Effector memory CD8-positive, alpha-beta T cell (primary cell): ENCODE measurements at regions not wholly inside any gene's neighbourhood (a gene's known extent, or its start where the extent isn't known, plus 50 kb on each side); places are given as distances from the start of the nearest gene placed in this dataset.

Experiments
- ATAC-seq: fragments of 150-1000 bp; cut with Tn5 transposase; replicated peaks from 2 replicates; pipeline ENCODE4 v1.10.0; 2021; ENCODE audit warnings: mild to moderate bottlenecking, moderate library complexity
- DNase-seq, 3 experiments: peaks; one replicate each; pipeline ENCODE4 v3.0.0; 2021
- H3K27ac Mint-ChIP-seq, 2 donors: one replicate each; pipeline ENCODE4 v1.8.0; 2022; ENCODE audit warnings: mild to moderate bottlenecking in 2 of 2, mixed read lengths in 2 of 2, moderate library complexity in 2 of 2
- H3K27me3 Mint-ChIP-seq, 2 donors: one replicate each; pipeline ENCODE4 v1.8.0; 2022; ENCODE audit warnings: mixed read lengths in 2 of 2
- H3K36me3 Mint-ChIP-seq: one replicate; pipeline ENCODE4 v1.8.0; 2022; ENCODE audit warnings: mild to moderate bottlenecking, moderate library complexity, mixed read lengths; ENCODE audit not compliant: insufficient read depth
- H3K4me1 Mint-ChIP-seq, 2 donors: one replicate each; pipeline ENCODE4 v1.8.0; 2022; ENCODE audit warnings: low read depth in 2 of 2, mixed read lengths in 2 of 2
- H3K4me3 Mint-ChIP-seq, 2 donors: one replicate each; pipeline ENCODE4 v1.8.0; 2022; ENCODE audit warnings: mild to moderate bottlenecking in 2 of 2, mixed read lengths in 2 of 2, moderate library complexity in 2 of 2
- H3K9me3 Mint-ChIP-seq, 2 donors: one replicate each; pipeline ENCODE4 v1.8.0; 2022; ENCODE audit warnings: mixed read lengths in 2 of 2

GRCh38 chr4:20624793-20625374, 75.4 kb upstream of the PACRGL start:
- Mint-ChIP-seq H3K4me1 (no peaks in the 10 kb centered on the region), H3K27ac (no peak overlapping the region), H3K9me3 (no peaks in the 10 kb centered on the region), H3K36me3 (no peaks in the 10 kb centered on the region), H3K27me3 (peaks cover 0 to 8% of the 10 kb centered on the region in 2 donors), H3K4me3 (no peak overlapping the region)
- ATAC-seq (no peak), DNase-seq (no peak)

DNA sequence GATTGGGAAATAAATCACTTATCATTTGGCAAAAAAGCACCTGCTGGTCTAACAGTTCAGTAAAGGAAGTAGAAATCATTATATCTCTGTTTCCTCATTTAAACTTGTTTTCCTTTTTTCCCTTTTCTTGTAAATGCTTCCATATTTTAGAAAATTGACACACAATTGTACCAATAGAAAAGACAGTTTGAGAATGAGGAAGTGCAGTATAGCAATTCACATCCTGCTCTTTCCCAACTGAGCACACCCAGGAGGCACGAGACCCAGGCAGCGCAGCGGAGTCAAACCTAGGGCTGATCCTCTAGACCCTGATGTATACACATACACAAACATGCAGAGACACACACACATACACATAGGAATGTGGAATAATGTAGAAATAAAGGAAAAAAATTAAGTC, 74.8 kb upstream of the PACRGL start:
- Mint-ChIP-seq H3K36me3 (no peaks in the 10 kb centered on the region), H3K4me3 (no peak overlapping the region), H3K9me3 (no peaks in the 10 kb centered on the region), H3K27me3 (peaks cover 0 to 8% of the 10 kb centered on the region in 2 donors), H3K4me1 (no peaks in the 10 kb centered on the region), H3K27ac (no peak overlapping the region)
- ATAC-seq, result no peak
- DNase-seq, result no peak

- Mint-ChIP-seq H3K4me1 (no peaks in the 10 kb centered on the region), H3K27ac (no peak overlapping the region), H3K4me3 (no peak overlapping the region), H3K9me3 (no peaks in the 10 kb centered on the region), H3K36me3 (no peaks in the 10 kb centered on the region), H3K27me3 (peaks cover 0 to 8% of the 10 kb centered on the region in 2 donors)
- DNase-seq, result no peak
- no peak for ATAC-seq
These were observed 73.8 kb upstream of the PACRGL start for GRCh38 chr4:20626326-20627005.

DNA sequence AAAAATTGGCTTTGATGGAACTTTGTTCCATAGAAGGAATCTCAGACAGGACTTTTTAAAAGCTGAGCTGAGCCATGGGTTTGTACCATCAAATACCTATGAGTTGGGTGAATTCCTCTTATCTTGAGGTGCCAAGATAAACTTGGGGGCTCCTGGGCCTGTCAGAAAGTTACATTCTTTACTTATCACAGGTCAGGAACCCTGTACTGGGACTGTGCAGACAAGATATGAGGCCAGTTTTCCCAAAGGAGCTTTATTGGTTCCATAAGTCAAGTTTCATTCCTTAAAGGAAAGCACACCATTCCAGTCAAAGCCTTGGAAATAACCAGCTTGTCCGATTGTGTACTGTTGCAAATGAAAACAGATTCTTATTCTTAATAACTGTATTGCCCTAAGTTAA, 72.4 kb upstream of the PACRGL start:
- ATAC-seq (no peak), DNase-seq (no peak)
- Mint-ChIP-seq H3K36me3 (no peaks in the 10 kb centered on the region), H3K9me3 (no peaks in the 10 kb centered on the region), H3K4me3 (no peak overlapping the region), H3K4me1 (no peaks in the 10 kb centered on the region), H3K27me3 (peaks cover 0 to 8% of the 10 kb centered on the region in 2 donors), H3K27ac (no peak overlapping the region)

DNA sequence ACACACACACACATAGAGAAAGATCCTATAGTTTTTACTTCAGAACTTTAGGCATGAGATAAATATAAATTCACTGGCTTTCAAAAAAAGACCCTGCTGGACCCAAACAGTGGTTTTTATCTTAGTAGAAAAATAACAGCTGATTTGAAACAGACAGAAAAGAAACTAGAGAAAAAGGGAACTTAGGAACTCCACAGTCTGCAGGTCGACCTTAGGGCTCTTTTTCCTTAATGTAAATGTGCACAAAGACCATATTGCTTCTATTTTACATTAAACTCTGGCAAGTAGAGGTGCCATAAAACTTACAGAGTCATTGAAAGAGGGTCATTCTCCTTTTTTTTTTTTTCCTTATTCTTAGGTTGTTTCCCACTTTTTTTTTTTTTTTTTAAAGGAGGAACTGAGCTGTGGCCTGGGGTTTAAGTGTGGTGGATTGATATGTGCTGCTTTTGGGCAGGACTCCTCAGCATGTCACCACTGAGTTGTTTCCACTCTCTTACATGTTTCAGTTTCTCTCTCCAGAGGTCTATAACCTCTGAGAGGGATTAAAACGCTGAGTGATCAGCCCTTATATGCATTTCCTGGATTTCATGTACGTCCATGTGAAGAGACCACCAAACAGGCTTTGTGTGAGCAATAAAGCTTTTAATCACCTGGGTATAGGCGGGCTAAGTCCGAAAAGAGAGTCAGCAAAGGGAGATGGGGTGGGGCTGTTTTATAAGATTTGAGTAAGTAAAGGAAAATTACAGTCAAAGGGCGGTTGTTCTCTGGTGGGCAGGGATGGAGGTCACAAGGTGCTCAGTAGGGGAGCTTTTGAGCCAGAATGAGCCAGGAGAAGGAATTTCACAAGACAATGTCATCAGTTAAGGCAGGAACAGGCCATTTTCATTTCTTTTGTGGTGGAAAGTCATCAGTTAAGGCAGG, 70.8 kb upstream of the PACRGL start:
- DNase-seq (no peak), ATAC-seq (no peak)
- H3K36me3 Mint-ChIP-seq, result no peaks in the 10 kb centered on the region
- no peaks in the 10 kb centered on the region for H3K4me1 Mint-ChIP-seq
- no peak overlapping the region for H3K27ac Mint-ChIP-seq
- H3K9me3 Mint-ChIP-seq, result peaks cover 0 to 6% of the 10 kb centered on the region in 2 donors
- H3K27me3 Mint-ChIP-seq, result peaks cover 0 to 16% of the 10 kb centered on the region in 2 donors
- H3K4me3 Mint-ChIP-seq, result no peak overlapping the region

GRCh38 chr4:20638825-20639224, 61.4 kb upstream of the PACRGL start:
- Mint-ChIP-seq H3K36me3 (no peaks in the 10 kb centered on the region), H3K4me1 (no peaks in the 10 kb centered on the region), H3K9me3 (peaks cover 0 to 9% of the 10 kb centered on the region in 2 donors), H3K4me3 (no peak overlapping the region), H3K27me3 (peaks cover 0 to 16% of the 10 kb centered on the region in 2 donors), H3K27ac (no peak overlapping the region)
- no peak for DNase-seq
- ATAC-seq, result no peak

DNA sequence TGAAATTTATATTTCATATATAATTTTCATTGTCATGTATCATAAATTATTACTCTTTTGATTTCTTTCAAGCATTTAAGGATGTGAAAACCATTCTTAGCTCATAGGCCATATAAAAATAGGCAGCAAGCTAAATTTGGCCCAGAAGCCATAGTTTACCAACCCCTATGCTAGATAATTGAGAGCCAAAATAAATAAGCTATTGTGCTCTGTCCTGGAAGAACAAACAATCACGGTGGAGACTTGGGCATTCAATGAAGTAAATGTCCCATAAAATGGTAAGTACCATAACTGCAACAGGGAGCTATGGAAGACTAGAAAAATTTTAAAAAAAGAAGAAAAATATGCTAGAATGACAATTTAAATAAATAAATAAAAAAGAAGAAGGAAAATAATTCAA, 60.9 kb upstream of the PACRGL start:
- H3K36me3 Mint-ChIP-seq, result no peaks in the 10 kb centered on the region
- no peak for DNase-seq
- H3K4me1 Mint-ChIP-seq, result no peaks in the 10 kb centered on the region
- ATAC-seq, result no peak
- H3K4me3 Mint-ChIP-seq, result no peak overlapping the region
- H3K27ac Mint-ChIP-seq, result no peak overlapping the region
- H3K9me3 Mint-ChIP-seq, result peaks cover 0 to 4% of the 10 kb centered on the region in 2 donors
- peaks cover 0 to 11% of the 10 kb centered on the region in 2 donors for H3K27me3 Mint-ChIP-seq

GRCh38 chr4:20640989-20641388, 59.3 kb upstream of the PACRGL start:
- H3K36me3 Mint-ChIP-seq, result no peaks in the 10 kb centered on the region
- no peak for DNase-seq
- no peak overlapping the region for H3K27ac Mint-ChIP-seq
- no peaks in the 10 kb centered on the region for H3K4me1 Mint-ChIP-seq
- ATAC-seq, result no peak
- H3K4me3 Mint-ChIP-seq, result no peak overlapping the region
- H3K9me3 Mint-ChIP-seq, result no peaks in the 10 kb centered on the region
- H3K27me3 Mint-ChIP-seq, result no peaks in the 10 kb centered on the region

DNA sequence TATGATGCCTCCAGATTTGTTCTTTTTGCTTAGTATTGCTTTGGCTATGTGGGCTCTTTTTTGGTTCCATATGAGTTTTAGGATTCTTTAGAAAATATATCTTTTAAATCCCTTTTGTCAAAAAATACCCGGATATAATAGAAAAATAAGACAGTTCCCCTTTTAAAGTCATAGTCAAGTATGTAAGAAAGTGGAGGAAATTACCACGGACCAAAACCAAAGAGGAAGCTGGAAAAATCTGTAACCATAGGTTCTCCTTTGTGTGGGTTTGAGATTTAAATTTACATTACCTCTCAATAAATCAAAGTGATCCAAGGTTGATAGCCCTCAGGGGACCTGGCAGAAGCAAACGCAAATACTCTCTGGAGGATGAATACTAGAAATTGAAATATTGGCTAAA, 58.3 kb upstream of the PACRGL start:
- DNase-seq, result no peak
- no peaks in the 10 kb centered on the region for H3K36me3 Mint-ChIP-seq
- H3K27me3 Mint-ChIP-seq, result no peaks in the 10 kb centered on the region
- ATAC-seq, result no peak
- H3K4me1 Mint-ChIP-seq, result no peaks in the 10 kb centered on the region
- H3K4me3 Mint-ChIP-seq, result no peak overlapping the region
- no peak overlapping the region for H3K27ac Mint-ChIP-seq
- H3K9me3 Mint-ChIP-seq, result no peaks in the 10 kb centered on the region

DNA sequence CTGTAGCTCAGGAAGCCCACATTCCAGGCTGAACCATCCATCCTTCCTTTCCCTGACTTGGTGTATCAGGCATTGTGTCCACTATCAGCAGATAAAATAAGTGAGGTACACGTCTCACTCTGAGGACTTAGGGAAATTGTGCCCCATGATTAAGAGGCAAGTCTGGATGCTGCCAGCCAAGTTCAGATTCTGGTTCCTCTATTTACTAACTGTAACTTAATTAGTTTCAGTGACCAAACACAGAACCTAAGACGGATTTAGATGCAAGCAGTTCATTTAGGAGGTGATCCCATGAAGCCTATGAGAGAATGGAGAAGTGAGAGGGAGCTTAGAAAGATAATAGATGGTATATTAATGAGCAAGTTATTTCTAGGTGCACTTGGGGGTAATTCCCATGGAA, 56.6 kb upstream of the PACRGL start:
- H3K36me3 Mint-ChIP-seq, result no peaks in the 10 kb centered on the region
- H3K27ac Mint-ChIP-seq, result no peak overlapping the region
- no peak for ATAC-seq
- H3K4me1 Mint-ChIP-seq, result no peaks in the 10 kb centered on the region
- H3K9me3 Mint-ChIP-seq, result no peaks in the 10 kb centered on the region
- peaks cover 3 to 6% of the 10 kb centered on the region in 2 donors for H3K27me3 Mint-ChIP-seq
- no peak overlapping the region for H3K4me3 Mint-ChIP-seq
- DNase-seq, result no peak

GRCh38 chr4:20645236-20645635, 55.0 kb upstream of the PACRGL start:
- no peaks in the 10 kb centered on the region for H3K36me3 Mint-ChIP-seq
- no peak for ATAC-seq
- DNase-seq, result no peak
- H3K9me3 Mint-ChIP-seq, result peaks cover 0 to 2% of the 10 kb centered on the region in 2 donors
- peaks cover 4 to 14% of the 10 kb centered on the region in 2 donors for H3K27me3 Mint-ChIP-seq
- no peaks in the 10 kb centered on the region for H3K4me1 Mint-ChIP-seq
- H3K27ac Mint-ChIP-seq, result no peak overlapping the region
- H3K4me3 Mint-ChIP-seq, result no peak overlapping the region

DNA sequence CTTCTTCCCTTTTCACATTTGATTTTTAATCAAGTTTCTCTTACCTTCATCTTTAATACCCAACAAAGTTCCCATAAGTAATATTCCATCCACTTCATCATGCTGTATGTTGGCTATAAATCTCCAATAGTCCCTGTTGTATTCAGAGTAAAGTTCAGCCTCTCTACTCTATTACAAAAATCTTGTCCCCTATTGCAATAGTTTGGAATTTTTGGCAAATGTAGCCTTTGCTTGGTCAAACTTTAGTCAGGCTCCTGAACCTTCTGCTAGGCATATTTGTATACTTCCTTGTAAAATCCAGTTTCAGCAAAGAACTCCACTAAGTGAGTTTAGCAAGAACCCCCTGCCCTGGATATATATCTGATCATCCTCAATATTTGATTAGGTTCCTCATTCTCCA, 54.0 kb upstream of the PACRGL start:
- Mint-ChIP-seq H3K27ac (no peak overlapping the region), H3K4me1 (no peaks in the 10 kb centered on the region), H3K4me3 (no peak overlapping the region), H3K9me3 (peaks cover 0 to 2% of the 10 kb centered on the region in 2 donors), H3K36me3 (peaks cover 4% of the 10 kb centered on the region), H3K27me3 (peaks cover 4 to 14% of the 10 kb centered on the region in 2 donors)
- ATAC-seq (no peak), DNase-seq (no peak)
